ACHN (cell line): ENCODE measurements at regions not wholly inside any gene's neighbourhood (a gene's known extent, or its start where the extent isn't known, plus 50 kb on each side); places are given as distances from the start of the nearest gene placed in this dataset.
"Not testable (repeated sequence)": the region's sequence is repeated elsewhere in the genome, so short reads cannot be mapped to it uniquely, and the experiment has no call there.

ENCODE experiments used
- DNase-seq: peaks from one replicate; pipeline ENCODE4 v3.0.0-alpha.2; 2015
- in situ Hi-C: cut with HindIII; loops from 2 replicates; pipeline ENCODE4 v1.10.0; 2017; ENCODE audit warnings: low sequenced_read_pairs, low pct_ligation_motif_present, low pct_unique_long_range_greater_than_20kb

DNA sequence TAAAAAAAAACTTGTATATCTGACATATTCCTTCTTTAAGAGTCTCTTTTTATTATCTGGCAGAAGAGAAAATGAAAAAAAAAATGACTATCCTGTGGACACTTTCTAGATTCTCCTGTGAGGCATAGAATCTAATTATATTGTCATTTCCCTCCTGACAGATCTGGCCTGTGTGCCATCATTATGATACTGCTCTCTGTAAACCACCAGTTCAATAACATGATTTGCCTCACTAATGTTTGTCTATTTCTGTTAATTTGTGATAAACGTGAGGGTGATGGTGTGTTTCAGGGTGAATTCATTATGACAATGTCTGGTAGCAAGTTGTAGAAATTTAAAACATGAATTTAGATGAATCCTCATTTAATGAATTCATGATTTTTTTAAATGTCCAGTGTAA, 844.5 kb upstream of the ADGRB3 start:
- DNase-seq: no peak
- in situ Hi-C loops: no loop called here

DNA sequence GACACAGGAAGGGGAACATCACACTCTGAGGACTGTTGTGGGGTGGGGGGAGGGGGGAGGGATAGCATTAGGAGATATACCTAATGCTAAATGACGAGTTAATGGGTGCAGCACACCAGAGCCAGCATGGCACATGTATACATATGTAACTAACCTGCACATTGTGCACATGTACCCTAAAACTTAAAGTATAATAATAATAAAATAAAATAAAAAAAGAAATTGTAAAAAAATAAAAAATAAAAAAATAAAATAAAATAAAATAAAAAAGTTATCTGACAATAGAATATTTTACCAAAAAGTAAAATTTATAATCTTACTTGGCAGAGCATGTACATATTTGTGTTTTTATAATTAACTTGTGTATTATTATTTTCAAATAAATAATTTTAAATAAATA, 848.0 kb upstream of the ADGRB3 start:
- in situ Hi-C loops, DNase-seq: not testable (repeated sequence)

DNA sequence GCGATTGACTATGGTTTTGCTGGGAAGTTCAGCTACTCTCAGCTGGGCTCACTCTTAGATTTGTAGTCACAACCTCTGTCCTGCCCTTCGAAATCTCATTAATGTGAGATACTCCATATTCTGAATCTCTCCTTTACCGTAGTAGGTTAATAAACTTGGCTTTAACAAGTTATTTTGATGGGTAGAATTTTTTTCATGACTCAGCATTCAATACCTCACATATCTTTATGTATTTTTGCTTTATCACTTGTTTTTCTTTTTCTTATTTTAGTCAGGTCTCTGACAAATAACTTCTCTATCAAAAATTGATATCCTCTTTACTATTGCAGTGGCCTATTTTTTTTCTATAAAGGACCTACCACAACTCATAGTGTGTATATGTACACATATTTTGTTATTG, 855.2 kb upstream of the ADGRB3 start:
- in situ Hi-C loops: no loop called here
- no peak for DNase-seq

DNA sequence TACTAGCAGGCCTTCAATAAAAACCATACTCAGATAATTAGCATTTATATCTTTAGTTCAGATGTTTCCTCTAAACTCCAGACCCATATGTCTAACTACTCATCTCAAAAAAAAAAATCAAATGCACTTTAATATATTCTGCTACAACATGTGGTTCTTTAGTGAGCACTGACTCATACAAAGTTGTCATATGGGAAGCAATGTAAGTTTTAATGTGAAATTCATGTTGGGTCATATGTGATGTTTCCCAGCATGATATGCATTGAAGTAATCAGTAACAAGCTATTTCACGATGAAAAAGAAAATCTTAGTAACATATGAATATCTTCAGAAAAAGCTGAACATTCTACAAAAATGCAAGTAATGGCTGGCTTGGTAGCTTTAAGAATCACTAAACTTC, 859.7 kb upstream of the ADGRB3 start:
- in situ Hi-C loops: no loop called here
- DNase-seq: no peak

DNA sequence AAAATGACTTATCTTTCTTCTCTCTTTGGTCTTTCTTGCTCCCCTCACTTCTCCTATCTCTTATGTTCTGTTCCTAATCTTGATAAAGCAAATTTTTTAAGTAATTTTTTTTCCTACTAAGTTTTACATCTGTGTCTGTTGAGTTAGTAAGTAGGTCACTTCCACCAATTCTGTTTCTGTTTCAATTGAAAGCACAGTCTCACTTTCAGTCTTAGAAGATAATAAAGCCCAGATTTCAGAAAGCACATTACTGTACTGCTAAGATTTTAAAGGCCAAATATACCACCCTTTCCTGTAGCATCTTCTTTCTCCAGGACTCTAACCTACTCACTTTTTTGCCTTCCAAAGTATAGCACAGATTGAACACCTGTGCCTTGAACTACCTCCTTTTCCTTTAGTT, 866.1 kb upstream of the ADGRB3 start:
- in situ Hi-C loops: no loop called here
- no peak for DNase-seq

DNA sequence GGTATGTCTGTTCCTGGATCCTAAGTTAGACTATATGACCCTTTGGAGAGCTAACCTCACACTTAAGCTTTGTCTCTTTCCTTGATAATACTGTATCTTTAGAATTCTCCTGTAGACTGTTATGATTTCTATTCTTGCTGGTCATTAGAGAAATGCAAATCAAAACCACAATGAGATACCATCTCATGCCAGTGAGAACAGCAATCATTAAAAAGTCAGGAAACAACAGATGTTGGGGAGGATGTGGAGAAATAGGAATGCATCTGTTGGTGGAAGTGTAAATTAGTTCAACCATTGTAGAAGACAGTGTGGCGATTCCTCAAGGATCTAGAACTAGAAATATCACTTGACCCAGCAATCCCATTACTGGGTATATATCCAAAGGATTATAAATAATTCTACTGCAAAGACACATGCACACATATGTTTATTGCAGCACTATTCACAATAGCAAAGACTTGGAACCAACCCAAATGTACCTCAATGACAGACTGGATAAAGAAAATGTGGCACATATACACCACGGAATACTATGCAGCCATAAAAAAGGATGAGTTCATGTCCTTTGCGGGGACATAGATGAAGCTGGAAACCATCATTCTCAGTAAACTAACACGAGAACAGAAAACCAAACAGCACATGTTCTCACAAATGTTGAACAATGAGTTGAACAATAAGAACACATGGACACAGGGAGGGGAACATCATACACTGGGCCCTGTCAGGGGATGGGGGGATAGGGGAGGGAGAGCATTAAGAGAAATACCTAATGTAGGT, 867.8 kb upstream of the ADGRB3 start:
- DNase-seq, in situ Hi-C loops: not testable (repeated sequence)

DNA sequence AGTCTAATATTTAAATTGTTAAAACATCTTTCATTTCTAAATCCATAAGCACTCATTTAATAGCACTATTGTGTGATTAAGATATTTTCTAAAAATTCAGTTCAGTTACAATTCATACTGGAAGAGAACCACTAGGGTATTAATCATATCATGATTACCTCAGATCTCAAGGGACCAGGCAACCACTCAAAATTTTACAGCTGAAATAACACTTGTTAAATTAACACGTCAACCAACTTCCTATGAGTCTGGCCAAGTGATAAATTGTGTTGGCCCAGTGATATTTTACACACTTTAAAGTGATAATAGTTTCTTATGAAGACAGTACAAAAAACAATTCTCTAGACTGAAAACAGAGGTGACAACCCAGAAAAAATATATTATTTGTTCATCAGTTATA, 869.0 kb upstream of the ADGRB3 start:
- in situ Hi-C loops: no loop called here
- DNase-seq: no peak

DNA sequence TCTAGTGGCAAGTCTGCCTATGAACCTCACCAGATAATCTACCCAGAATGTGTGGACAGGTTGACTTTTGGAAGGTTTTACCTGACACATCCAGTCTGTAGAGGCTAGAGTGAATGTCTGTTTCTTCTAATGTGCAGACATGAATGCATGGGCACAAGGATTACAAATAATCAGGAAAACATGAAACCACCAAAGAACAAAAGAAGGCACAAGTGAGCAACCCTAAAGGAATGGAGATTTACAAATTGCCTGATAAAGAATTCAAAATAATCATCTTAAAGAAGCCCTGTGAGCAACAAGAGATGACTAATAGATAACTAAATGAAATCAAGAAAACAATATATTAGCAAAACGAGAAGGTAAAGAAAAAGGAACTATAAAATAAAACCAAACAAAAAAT, 876.1 kb upstream of the ADGRB3 start:
- in situ Hi-C loops: no loop called here
- no peak for DNase-seq

DNA sequence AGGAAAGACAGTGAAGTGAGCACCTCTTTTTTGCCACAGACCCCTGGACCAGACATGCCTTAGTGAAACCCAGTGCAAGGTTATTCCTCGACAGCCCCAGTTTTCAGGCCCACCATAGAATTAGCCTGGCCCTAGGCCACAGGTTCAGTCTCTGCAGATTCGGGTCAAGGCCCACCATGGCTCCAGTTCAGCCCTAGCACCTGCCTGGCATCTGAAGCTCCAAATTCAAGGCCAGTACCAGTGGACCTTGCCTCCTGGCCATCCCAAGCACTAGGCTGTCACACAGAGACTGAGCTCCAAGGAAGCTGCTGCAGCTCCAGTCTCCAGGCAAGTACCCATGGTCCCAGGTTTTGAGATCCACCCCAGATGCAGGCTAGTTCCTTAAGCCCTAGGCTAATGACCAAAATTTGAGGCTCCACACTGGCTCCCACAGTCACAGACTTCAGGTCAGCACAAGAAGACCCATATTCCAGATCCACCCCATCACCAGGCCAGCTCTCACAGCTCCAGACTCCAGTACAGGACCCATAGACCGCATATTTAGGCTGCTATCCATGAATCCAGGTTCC, 877.5 kb upstream of the ADGRB3 start:
- in situ Hi-C loops: no loop called here
- no peak for DNase-seq

DNA sequence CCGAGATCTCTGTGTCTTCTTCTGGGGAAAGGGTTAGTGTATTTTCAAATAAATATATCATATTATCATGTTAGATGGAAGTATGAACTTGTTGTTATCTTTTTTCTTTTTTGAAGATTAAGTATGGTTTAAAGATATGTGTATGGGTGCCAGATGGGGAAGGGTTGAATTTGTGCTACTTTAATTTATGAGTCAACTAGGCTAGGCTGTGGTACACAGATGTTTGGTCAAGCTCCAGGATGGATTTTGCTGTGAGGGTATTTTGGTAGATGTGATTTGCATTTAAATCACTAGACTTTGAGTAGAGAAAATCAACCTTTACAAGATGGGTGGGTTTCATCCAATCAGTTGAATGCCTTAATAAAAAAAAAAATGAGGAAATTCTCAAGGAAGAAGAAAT, 886.6 kb upstream of the ADGRB3 start:
- in situ Hi-C loops: no loop called here
- DNase-seq: no peak

DNA sequence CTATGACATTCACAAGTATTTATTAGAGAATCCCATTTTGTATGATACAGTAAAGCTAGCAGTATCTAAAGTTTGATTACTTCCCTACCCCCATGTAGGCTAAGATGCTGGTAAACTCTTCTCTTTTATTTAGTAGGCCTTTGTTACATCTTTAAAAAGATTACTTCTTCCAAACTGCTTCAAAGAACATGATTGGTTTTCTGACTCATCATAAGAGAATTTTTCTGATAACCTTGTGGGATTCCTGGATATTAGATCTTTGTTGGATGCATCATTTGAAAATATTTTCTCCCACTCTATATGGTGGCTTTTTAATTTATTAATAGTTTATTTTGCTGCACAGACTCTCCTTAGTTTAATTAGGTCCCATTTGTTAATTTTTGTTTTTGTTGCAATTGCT, 898.3 kb upstream of the ADGRB3 start:
- in situ Hi-C loops: no loop called here
- no peak for DNase-seq

DNA sequence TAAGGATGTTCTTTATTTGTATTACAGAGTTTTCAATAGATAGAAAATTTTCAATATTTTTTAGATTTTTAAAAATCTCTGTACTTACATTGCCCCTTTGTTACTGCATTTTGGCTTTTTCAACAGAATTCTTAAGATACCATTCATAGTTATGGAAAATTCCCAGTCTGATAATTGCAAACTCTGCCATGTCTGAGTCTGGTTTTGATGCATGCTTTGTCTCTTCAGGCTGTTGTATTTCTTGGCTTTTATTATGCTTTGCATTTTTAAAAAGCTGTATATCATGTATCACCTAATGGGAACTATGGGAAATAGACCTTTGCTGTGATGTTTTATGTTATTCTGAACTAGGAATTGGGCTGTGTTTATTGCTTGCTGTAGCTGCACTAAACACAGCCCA, 898.9 kb upstream of the ADGRB3 start:
- in situ Hi-C loops: no loop called here
- DNase-seq: no peak

DNA sequence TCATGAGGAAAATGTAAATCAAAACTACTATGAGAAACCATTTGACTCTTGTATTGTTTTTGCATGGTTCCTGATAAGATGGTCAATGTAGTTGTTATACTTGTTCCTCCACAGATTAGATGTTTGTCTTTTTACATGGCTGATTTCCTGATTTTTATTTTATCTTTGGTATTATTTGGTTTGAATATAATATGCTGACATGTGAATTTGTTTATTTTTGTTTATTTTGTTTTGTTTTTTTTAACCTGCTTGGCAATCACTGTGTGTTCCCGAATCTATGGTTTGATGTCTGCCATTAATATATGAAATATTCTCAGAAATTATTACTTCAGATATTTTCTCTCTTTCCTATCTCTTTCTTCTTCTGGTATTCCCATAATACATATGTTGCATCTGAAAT, 899.5 kb upstream of the ADGRB3 start:
- in situ Hi-C loops: no loop called here
- no peak for DNase-seq

DNA sequence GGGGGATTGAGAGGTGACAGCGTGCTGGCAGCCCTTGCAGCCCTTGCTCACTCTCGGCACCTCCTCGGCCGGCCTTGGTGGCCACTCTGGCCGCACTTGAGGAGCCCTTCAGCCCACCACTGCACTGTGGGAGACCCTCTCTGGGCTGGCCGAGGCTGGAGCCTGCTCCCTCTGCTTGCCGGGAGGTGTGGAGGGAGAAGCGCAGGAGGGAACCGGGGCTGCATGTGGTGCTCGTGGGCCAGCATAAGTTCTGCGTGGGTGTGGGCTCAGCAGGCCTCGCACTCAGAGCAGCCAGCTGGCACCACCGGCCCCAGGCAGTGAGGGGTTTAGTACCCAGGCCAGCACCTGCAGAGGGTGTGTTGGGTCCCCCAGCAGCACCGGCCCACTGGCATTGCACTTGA, 912.2 kb upstream of the ADGRB3 start:
- in situ Hi-C loops: no loop called here
- DNase-seq: no peak

DNA sequence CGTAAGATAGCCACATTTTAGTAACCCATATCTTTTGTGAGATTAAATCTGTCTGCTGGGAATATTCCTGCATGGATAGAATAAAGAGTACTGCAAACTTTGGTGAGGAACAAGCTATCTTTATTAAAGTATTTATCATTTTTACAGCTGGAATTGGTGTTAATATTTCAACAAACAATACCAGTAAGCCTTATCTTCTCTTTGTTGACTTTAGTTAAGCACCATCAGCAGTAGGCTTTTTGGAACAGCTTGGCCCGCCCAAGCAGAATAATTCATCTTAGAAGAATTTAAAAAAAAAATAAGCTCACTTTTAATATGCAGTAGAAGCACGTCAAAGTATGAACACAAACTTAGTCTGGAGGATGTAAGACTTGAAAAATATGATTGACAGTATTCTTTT, 917.8 kb upstream of the ADGRB3 start:
- in situ Hi-C loops: no loop called here
- no peak for DNase-seq

DNA sequence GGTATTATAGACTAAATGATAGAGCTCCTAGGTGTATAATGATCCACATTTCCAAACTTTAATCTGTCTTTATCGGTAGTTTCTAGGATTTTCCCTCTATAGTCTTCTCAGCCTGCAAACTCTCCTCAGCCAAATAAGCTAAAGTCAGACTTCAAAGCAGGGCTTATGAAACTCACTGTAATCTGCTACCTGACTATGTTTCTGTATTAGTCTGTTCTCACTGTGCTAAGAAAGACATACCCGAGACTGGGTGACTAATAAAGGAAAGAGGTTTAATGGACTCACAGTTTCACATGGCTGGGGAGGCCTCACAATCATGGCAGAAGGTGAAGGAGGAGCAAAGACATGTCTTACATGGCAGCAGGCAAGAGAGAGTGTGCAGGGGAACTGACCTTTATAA, 928.7 kb upstream of the ADGRB3 start:
- in situ Hi-C loops: no loop called here
- DNase-seq: no peak

DNA sequence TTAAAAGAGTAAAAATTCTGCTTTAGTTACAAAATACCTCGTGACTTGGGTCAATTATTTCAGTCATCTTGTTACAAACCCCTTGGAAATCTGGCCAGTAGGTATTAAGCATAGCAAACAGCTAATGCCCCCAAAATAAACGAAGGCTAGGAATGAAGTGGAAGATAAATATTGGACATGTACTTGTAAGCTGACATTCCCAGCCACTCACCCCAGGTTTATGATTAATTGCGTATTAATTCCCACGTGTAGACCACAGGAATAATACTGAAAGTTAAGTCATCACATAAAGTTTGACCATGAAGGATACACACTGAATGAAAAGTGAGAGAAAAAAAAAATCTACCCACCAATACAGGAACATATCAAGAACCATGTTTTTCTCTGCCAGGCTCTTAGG, 936.5 kb upstream of the ADGRB3 start:
- DNase-seq: no peak
- in situ Hi-C loops: no loop called here

DNA sequence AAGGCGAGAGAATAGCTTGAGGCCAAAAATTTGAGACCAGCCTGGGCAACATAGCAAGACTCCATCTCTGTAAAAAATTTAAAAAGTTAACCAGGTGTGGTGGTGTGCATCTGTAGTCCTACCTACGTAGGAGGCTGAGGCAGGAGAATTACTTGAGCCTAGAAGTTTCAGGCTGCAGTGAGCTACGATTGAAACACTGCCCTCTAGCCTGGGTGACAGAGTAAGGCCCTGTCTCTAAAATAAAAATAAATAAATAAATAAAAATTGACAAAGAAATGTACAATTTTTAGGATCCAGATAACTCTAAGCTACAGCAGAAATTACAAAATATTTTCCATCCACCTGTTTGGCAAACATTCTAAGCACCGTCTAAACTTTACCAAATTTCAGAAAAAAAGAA, 941.0 kb upstream of the ADGRB3 start:
- in situ Hi-C loops: no loop called here
- DNase-seq: peak; percentile 5

DNA sequence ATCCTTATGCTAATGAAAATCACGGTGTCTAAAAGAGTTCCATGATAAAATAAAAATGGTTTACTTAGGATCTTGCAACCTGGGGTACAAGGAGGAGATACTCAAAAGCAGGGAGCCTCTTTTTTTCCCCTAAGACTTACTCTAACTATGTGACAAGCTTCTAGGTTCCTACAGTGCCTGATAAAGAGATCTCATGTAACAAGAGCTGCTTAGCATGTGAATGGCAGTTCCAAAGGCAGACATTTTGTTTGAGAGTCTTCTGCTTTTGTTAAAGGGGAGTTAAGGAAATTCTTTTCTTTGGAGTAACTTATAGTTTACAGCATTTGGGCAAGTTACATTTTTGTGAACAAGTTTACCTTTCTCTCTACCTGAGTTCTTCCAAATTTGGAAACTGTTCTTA, 945.8 kb upstream of the ADGRB3 start:
- in situ Hi-C loops: no loop called here
- no peak for DNase-seq

DNA sequence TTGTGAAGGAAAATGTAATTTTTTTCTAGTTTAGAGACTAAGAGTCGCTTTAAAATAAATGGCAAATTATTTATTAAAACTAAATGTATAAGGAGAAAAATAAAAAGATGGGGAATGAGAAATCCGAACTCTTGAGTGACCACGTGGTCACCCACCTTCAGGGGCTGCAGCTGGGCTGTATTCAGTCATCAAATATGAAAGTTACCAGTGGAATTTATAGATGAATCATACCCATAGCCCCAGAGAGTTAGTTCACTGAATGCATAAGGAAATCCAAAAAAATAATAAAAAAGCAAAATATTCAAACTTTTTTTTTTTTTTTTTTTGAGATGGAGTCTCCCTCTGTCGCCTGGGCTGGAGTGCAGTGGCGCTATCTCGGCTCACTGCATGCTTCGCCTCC, 947.7 kb upstream of the ADGRB3 start:
- in situ Hi-C loops: no loop called here
- DNase-seq: no peak

DNA sequence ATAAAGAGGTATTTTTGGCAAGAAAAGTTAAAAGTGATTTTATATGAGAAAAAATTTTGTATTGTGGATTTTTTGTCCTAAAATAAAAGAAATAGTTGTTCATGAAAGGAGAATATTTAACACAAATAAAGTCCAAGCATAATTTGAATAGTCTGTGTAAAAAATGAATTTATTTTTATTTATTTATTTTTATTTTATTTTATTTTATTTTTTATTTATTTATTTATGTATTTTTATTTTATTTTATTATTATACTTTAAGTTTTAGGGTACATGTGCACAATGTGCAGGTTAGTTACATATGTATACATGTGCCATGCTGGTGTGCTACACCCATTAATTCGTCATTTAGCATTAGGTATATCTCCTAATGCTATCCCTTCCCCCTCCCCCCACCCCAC, 948.9 kb upstream of the ADGRB3 start:
- in situ Hi-C loops, DNase-seq: not testable (repeated sequence)
